NCI-H510A treated with DMSO at 0.1 percent for 48 hours (cell line): ENCODE measurements at regions not wholly inside any gene's neighbourhood (a gene's known extent, or its start where the extent isn't known, plus 50 kb on each side); places are given as distances from the start of the nearest gene placed in this dataset.

Source experiments
- DNase-seq: peaks from one replicate; lab custom pipeline; 2025; lab: John Stamatoyannopoulos, UW

- DNase-seq: no peak
These were observed 983.4 kb upstream of the PRMT6 start for GRCh38 chr1:106072909-106073600.

- DNase-seq: no peak
These were observed 975.7 kb upstream of the PRMT6 start for GRCh38 chr1:106080608-106081325.

- DNase-seq: no peak
These were observed 945.4 kb upstream of the PRMT6 start for GRCh38 chr1:106111044-106111443.

GRCh38 chr1:106113851-106114250 lies 942.6 kb upstream of the PRMT6 start:
- no peak for DNase-seq

- DNase-seq: no peak
These were observed 935.7 kb upstream of the PRMT6 start for GRCh38 chr1:106120789-106121188.

- DNase-seq: no peak
These were observed 934.7 kb upstream of the PRMT6 start for GRCh38 chr1:106121728-106122127.

GRCh38 chr1:106134561-106134960 lies 921.9 kb upstream of the PRMT6 start:
- DNase-seq: no peak

- no peak for DNase-seq
These were observed 883.4 kb upstream of the PRMT6 start for GRCh38 chr1:106173101-106173500.

GRCh38 chr1:106178791-106179190 lies 877.7 kb upstream of the PRMT6 start:
- no peak for DNase-seq

- DNase-seq: no peak
These were observed 874.6 kb upstream of the PRMT6 start for GRCh38 chr1:106181866-106182265.

- DNase-seq: no peak
These were observed 871.4 kb upstream of the PRMT6 start for GRCh38 chr1:106185089-106185488.

GRCh38 chr1:106189780-106190179 lies 866.7 kb upstream of the PRMT6 start:
- DNase-seq: no peak

- no peak for DNase-seq
These were observed 862.3 kb upstream of the PRMT6 start for GRCh38 chr1:106194206-106194605.

GRCh38 chr1:106200711-106201110 lies 855.8 kb upstream of the PRMT6 start:
- DNase-seq: no peak

GRCh38 chr1:106207185-106207584 lies 849.3 kb upstream of the PRMT6 start:
- no peak for DNase-seq

- no peak for DNase-seq
These were observed 838.7 kb upstream of the PRMT6 start for GRCh38 chr1:106217765-106218164.

GRCh38 chr1:106222403-106222802 lies 834.1 kb upstream of the PRMT6 start:
- no peak for DNase-seq

GRCh38 chr1:106223213-106223612 lies 833.3 kb upstream of the PRMT6 start:
- DNase-seq: no peak

- DNase-seq: no peak
These were observed 832.0 kb upstream of the PRMT6 start for GRCh38 chr1:106224426-106224825.

GRCh38 chr1:106225403-106225802 lies 831.1 kb upstream of the PRMT6 start:
- DNase-seq: no peak

GRCh38 chr1:106226550-106226949 lies 829.9 kb upstream of the PRMT6 start:
- DNase-seq: no peak

GRCh38 chr1:106232128-106232527 lies 824.3 kb upstream of the PRMT6 start:
- no peak for DNase-seq

- DNase-seq: no peak
These were observed 823.0 kb upstream of the PRMT6 start for GRCh38 chr1:106233511-106233910.

GRCh38 chr1:106249365-106249764 lies 807.1 kb upstream of the PRMT6 start:
- no peak for DNase-seq
